GM12878 (cell line): ENCODE measurements at regions not wholly inside any gene's neighbourhood (a gene's known extent, or its start where the extent isn't known, plus 50 kb on each side); places are given as distances from the start of the nearest gene placed in this dataset.

Experiments
- ATAC-seq: fragments of 200-7000 bp; cut with Tn5 transposase; 3 replicates; pipeline ENCODE4 v1.9.1; 2020; ENCODE audit warnings: mild to moderate bottlenecking, moderate library complexity
- BruUV-seq: library from RNA; stranded (reverse); fragments of 400-500 nt; replicated peaks from 2 replicates; lab custom pipeline; 2021; lab: Mats Ljungman, UMichigan
- CTCF ChIA-PET: fragments of 300-600 bp; sonication (Branson Sonifier 250); formaldehyde crosslinking; extraction: SDS; loops from one replicate; lab custom pipeline; 2021; ENCODE audit warnings: inconsistent platforms; lab: Yijun Ruan, JAX
- POLR2A ChIA-PET: fragments of 350-600 bp; formaldehyde crosslinking; extraction: SDS; loops from one replicate; lab custom pipeline; 2021; ENCODE audit warnings: inconsistent platforms; lab: Charles Lee
- RAD21 ChIA-PET: fragments of 300-600 bp; sonication (Branson Sonifier 250); formaldehyde crosslinking; loops from one replicate; lab custom pipeline; 2023; ENCODE audit warnings: antibody characterized with exemption; ENCODE audit not compliant: unreplicated experiment; lab: Charles Lee
- SMC1A ChIA-PET: fragments of 300-600 bp; sonication (Branson Sonifier 250); formaldehyde crosslinking; loops from one replicate; lab custom pipeline; 2023; ENCODE audit not compliant: unreplicated experiment, uncharacterized antibody; lab: Charles Lee
- DNase-seq: peaks from one replicate; pipeline ENCODE4 v3.0.0-alpha.2; 2011; ENCODE audit warnings: low read depth, low spot score
- FAIRE-seq: peaks from 3 replicates; lab custom pipeline; 2011; peaks lifted over from hg19 to GRCh38; lab: Jason Lieb, UNC
- H2AFZ ChIP-seq: 2 replicates; pipeline ENCODE4 v1.6.0; 2011; ENCODE audit warnings: low read depth, low read length, control low read depth; ENCODE audit not compliant: control insufficient read depth
- H3K27ac ChIP-seq: 2 replicates; pipeline ENCODE4 v1.5.1; 2011; ENCODE audit warnings: control low read depth; ENCODE audit not compliant: control insufficient read depth, insufficient read depth
- H3K27me3 ChIP-seq, 2 experiments: replicated peaks in 1 of 2; 2 replicates each; pipeline versions ENCODE4 v1.6.0 to v1.6.1; 2011; ENCODE audit warnings: low read length in 1 of 2; ENCODE audit not compliant: control insufficient read depth in 2 of 2, insufficient read depth in 2 of 2
- H3K36me3 ChIP-seq, 2 experiments: 2 replicates each; pipeline ENCODE4 v1.5.1; 2011; ENCODE audit warnings: low read length in 1 of 2; ENCODE audit not compliant: control insufficient read depth in 2 of 2, insufficient read depth in 2 of 2
- H3K4me1 ChIP-seq: 2 replicates; pipeline ENCODE4 v1.6.1; 2011; ENCODE audit warnings: mild to moderate bottlenecking, low read length, moderate library complexity, mixed read lengths; ENCODE audit not compliant: control insufficient read depth, insufficient read depth
- H3K4me2 ChIP-seq: 2 replicates; pipeline ENCODE4 v1.6.0; 2011; ENCODE audit warnings: control low read depth; ENCODE audit not compliant: control insufficient read depth, insufficient read depth
- H3K4me3 ChIP-seq: fragments of 200-600 bp; sonication (generic); 2 replicates; pipeline ENCODE4 v1.5.1; 2016
- H3K79me2 ChIP-seq: 2 replicates; pipeline ENCODE4 v1.6.0; 2011; ENCODE audit warnings: low read length; ENCODE audit not compliant: control insufficient read depth, insufficient read depth
- H3K9ac ChIP-seq: 2 replicates; pipeline ENCODE4 v1.8.0; 2011; ENCODE audit warnings: low read length, control low read depth, mixed read lengths; ENCODE audit not compliant: control insufficient read depth, insufficient read depth
- H3K9me3 ChIP-seq: replicated peaks from 3 replicates; pipeline ENCODE4 v1.5.1; 2011; ENCODE audit warnings: mild to moderate bottlenecking, low read length; ENCODE audit not compliant: control insufficient read depth, insufficient read depth
- H4K20me1 ChIP-seq: 2 replicates; pipeline ENCODE4 v1.6.0; 2011; ENCODE audit not compliant: control insufficient read depth, insufficient read depth
- CBFB ChIP-seq: IDR thresholded peaks from 2 replicates; pipeline ENCODE4 v1.6.1; 2016; ENCODE audit warnings: antibody characterized with exemption, low read depth
- ETV6 ChIP-seq, 2 experiments: fragments of 450-650 bp in 1 of 2; IDR thresholded peaks in 1 of 2; conservative IDR thresholded peaks in 1 of 2; 2 replicates each; pipeline ENCODE4 v1.6.1; 2014; ENCODE audit warnings: antibody characterized with exemption in 1 of 2, borderline replicate concordance in 1 of 2, low read depth in 1 of 2, mild to moderate bottlenecking in 1 of 2, moderate library complexity in 1 of 2
- POLR2AphosphoS5 ChIP-seq: IDR thresholded peaks from 2 replicates; pipeline ENCODE4 v1.6.1; 2011; ENCODE audit warnings: mild to moderate bottlenecking, low read length, inconsistent platforms
- WGBS: methylation state at CpG from one replicate; pipeline ENCODE4 v1.1.6; 2016; ENCODE audit warnings: low lambda C conversion rate; ENCODE audit not compliant: insufficient replicate concordance, insufficient coverage; ENCODE audit errors: missing lambda C conversion rate; 5-methylcytosine and 5-hydroxymethylcytosine counted together
- in situ Hi-C: fragments of 300-500 bp; cut with MboI; formaldehyde crosslinking; loops from 9 replicates; pipeline ENCODE4 v1.14.3; 2018; ENCODE audit warnings: mixed read lengths
- intact Hi-C: fragments of 100-400 bp; cut with micrococcal nuclease; formaldehyde crosslinking; loops from one replicate; pipeline ENCODE4 v1.14.2; 2022; ENCODE audit not compliant: unreplicated experiment
- TF ChIP-seq, protein P1 (sequence below): IDR thresholded peaks from 2 replicates; pipeline ENCODE4 v1.6.1; 2012; ENCODE audit warnings: low read depth, low read length, improper control_type of control experiment

DNA sequence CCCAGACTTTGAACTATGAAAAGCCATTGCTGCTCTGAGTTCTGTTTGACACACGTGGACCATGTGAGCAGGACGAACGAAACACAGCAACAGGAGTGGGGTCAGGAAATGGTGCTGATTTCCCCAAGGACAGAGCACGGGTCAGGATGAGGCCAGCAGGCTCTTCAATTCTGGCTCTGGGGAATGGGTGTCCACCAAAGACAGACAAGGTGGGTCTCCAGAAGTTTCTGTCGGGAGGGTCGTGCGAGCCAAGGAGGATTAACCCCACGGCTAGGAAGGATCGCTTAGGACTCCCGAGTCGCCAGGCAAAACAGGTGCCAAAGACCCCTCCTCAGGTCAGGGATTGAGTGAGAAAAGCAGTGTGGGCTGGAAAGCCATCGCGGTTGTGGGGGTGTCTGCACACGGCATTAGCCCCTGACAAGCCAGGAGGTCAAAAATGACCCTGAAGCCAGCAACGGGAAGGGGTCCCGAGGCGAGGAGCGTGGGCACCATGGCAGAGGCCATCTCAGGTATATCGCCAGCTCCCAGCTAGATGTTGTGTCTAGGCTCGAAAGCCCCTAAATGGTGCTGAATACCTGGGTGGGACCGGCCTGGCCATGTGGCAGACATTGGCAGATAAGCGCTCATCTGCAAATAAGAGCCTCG is 213.9 kb upstream of the SALL3 start:
- Histone ChIP-seq H4K20me1 (no peaks in the 10 kb centered on the region), H2AFZ (no peak overlapping the region), H3K4me1 (no peaks in the 10 kb centered on the region), H3K9ac (no peak overlapping the region), H3K4me3 (no peak overlapping the region), H3K79me2 (no peaks in the 10 kb centered on the region), H3K36me3 (no peaks in the 10 kb centered on the region), H3K27me3 (no peaks in the 10 kb centered on the region), H3K27ac (no peak overlapping the region), H3K4me2 (no peak overlapping the region), H3K9me3 (no peaks in the 10 kb centered on the region)
- SMC1A ChIA-PET, result no interaction called here
- WGBS, result 48% methylated on average over 23 of the region's 23 CpGs
- no TSS peak for BruUV-seq
- intact Hi-C loops (no loop called here), in situ Hi-C loops (no loop called here)
- no peak for ATAC-seq
- CTCF ChIA-PET, result no interaction called here
- POLR2A ChIA-PET, result no interaction called here
- FAIRE-seq, result no peak
- TF ChIP-seq ETV6 (conservative IDR thresholded peaks at IDR 0.05 in 1 of 2, IDR thresholded peaks at IDR 0.05 in 1 of 2; ENCODE audit: borderline replicate concordance in 1 of 2, low read depth in 1 of 2) (no peak), POLR2AphosphoS5 (no peak), CBFB (no peak)
- TF ChIP-seq, protein P1, sequence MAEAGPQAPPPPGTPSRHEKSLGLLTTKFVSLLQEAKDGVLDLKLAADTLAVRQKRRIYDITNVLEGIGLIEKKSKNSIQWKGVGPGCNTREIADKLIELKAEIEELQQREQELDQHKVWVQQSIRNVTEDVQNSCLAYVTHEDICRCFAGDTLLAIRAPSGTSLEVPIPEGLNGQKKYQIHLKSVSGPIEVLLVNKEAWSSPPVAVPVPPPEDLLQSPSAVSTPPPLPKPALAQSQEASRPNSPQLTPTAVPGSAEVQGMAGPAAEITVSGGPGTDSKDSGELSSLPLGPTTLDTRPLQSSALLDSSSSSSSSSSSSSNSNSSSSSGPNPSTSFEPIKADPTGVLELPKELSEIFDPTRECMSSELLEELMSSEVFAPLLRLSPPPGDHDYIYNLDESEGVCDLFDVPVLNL, result no peak
- RAD21 ChIA-PET, result no interaction called here
- no peak for DNase-seq
